Spleen (tissue), 7 donors: ENCODE measurements at regions not wholly inside any gene's neighbourhood (a gene's known extent, or its start where the extent isn't known, plus 50 kb on each side); places are given as distances from the start of the nearest gene placed in this dataset.

Experiments
- POLR2A ChIP-seq, 3 donors: fragments of 450-650 bp; IDR thresholded peaks; one replicate each; pipeline ENCODE4 v1.5.1; 2017; ENCODE audit warnings: antibody characterized with exemption in 3 of 3, mild to moderate bottlenecking in 1 of 3
- POLR2AphosphoS5 ChIP-seq, 3 donors: sonication (generic); formaldehyde crosslinking; IDR thresholded peaks; one replicate each; pipeline ENCODE4 v1.5.1; 2017; ENCODE audit warnings: antibody characterized with exemption in 3 of 3
- TF ChIP-seq, protein P1 (sequence below), 11 experiments: fragments of 200-600 bp in 7 of 11; fragments of 450-650 bp in 4 of 11; sonication (generic) in 4 of 11; IDR thresholded peaks in 8 of 11; conservative IDR thresholded peaks in 3 of 11; 1 replicate in 7 of 11; 2 replicates in 4 of 11; pipeline versions ENCODE4 v1.4.0 to v1.8.0; 2016 to 2021; ENCODE audit warnings: antibody characterized with exemption in 11 of 11, inconsistent platforms in 4 of 11, mild to moderate bottlenecking in 1 of 11
- donor health status: DM: no; HTN: no; CAD: no; lungs with moderate emphysema.
- donor health status: DM: no; HTN: no; CAD: no.
- donor health status: DM: no; HTN: no; CAD: no.

DNA sequence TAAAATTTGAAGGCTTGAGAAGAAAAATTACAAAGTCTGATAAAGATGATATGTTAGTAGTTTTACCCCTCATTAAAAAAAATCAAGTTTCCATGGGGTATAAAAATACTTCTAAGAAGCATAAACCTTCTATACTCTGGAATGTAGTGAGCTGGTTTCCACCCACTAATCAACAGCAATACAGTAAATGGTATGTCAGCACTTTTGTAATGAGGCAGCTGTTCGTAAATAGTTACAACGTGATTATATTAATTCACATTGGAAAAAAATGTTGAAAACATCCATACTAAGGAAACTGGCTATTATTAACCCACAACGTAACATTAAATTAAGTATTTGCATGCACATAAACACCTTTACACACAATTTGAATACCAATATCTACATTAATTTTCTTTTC lies 283.1 kb upstream of the FAM174A start:
- TF ChIP-seq, protein P1, sequence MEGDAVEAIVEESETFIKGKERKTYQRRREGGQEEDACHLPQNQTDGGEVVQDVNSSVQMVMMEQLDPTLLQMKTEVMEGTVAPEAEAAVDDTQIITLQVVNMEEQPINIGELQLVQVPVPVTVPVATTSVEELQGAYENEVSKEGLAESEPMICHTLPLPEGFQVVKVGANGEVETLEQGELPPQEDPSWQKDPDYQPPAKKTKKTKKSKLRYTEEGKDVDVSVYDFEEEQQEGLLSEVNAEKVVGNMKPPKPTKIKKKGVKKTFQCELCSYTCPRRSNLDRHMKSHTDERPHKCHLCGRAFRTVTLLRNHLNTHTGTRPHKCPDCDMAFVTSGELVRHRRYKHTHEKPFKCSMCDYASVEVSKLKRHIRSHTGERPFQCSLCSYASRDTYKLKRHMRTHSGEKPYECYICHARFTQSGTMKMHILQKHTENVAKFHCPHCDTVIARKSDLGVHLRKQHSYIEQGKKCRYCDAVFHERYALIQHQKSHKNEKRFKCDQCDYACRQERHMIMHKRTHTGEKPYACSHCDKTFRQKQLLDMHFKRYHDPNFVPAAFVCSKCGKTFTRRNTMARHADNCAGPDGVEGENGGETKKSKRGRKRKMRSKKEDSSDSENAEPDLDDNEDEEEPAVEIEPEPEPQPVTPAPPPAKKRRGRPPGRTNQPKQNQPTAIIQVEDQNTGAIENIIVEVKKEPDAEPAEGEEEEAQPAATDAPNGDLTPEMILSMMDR (IDR thresholded peaks at IDR 0.05 in 8 of 11, conservative IDR thresholded peaks at IDR 0.05 in 3 of 11), result no peak
- TF ChIP-seq POLR2A (IDR thresholded peaks at IDR 0.05) (no peak), POLR2AphosphoS5 (IDR thresholded peaks at IDR 0.05) (no peak)
